Stomach (tissue), 4 donors: ENCODE measurements at regions not wholly inside any gene's neighbourhood (a gene's known extent, or its start where the extent isn't known, plus 50 kb on each side); places are given as distances from the start of the nearest gene placed in this dataset.

ENCODE experiments used
- POLR2AphosphoS5 ChIP-seq, 3 donors: sonication (generic); formaldehyde crosslinking; IDR thresholded peaks; one replicate each; pipeline ENCODE4 v1.6.1; 2016; ENCODE audit warnings: antibody characterized with exemption in 3 of 3
- TF ChIP-seq, protein P1 (sequence below), 7 experiments: fragments of 450-650 bp in 4 of 7; fragments of 200-600 bp in 3 of 7; sonication (generic) in 3 of 7; IDR thresholded peaks; one replicate each; pipeline ENCODE4 v1.5.1; 2016 to 2019; ENCODE audit warnings: antibody characterized with exemption in 7 of 7, control low read depth in 2 of 7, mild to moderate bottlenecking in 1 of 7

DNA sequence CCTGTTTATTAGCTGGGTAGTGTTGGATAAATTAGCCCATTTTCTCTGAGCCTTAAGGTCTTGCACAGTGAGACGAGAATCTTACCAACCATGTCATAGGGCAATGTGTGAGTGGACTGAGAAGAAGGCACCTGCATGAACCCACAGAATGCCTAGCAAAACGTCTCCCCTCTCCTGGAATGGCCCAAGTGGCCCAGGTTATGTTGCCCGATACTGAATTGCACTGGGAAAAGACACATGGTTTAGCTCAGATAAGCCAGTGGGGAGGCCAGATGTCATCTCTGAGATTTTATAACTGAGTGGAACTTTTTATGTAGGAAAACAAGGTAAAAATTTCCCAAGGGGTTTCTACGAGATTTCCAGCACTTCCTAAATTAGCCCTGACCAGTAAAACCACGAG lies 104.7 kb upstream of the IKZF1 start:
- TF ChIP-seq, protein P1, sequence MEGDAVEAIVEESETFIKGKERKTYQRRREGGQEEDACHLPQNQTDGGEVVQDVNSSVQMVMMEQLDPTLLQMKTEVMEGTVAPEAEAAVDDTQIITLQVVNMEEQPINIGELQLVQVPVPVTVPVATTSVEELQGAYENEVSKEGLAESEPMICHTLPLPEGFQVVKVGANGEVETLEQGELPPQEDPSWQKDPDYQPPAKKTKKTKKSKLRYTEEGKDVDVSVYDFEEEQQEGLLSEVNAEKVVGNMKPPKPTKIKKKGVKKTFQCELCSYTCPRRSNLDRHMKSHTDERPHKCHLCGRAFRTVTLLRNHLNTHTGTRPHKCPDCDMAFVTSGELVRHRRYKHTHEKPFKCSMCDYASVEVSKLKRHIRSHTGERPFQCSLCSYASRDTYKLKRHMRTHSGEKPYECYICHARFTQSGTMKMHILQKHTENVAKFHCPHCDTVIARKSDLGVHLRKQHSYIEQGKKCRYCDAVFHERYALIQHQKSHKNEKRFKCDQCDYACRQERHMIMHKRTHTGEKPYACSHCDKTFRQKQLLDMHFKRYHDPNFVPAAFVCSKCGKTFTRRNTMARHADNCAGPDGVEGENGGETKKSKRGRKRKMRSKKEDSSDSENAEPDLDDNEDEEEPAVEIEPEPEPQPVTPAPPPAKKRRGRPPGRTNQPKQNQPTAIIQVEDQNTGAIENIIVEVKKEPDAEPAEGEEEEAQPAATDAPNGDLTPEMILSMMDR (IDR thresholded peaks at IDR 0.05), result no peak
- TF ChIP-seq POLR2AphosphoS5 (IDR thresholded peaks at IDR 0.05), result no peak
